Epidermal melanocyte (primary cell): ENCODE measurements at regions not wholly inside any gene's neighbourhood (a gene's known extent, or its start where the extent isn't known, plus 50 kb on each side); places are given as distances from the start of the nearest gene placed in this dataset.
"Not testable (repeated sequence)": the region's sequence is repeated elsewhere in the genome, so short reads cannot be mapped to it uniquely, and the experiment has no call there.

Experiments used
- DNase-seq: peaks from one replicate; pipeline ENCODE4 v3.0.0; 2011; ENCODE audit warnings: low spot score; ENCODE audit not compliant: insufficient read length

DNA sequence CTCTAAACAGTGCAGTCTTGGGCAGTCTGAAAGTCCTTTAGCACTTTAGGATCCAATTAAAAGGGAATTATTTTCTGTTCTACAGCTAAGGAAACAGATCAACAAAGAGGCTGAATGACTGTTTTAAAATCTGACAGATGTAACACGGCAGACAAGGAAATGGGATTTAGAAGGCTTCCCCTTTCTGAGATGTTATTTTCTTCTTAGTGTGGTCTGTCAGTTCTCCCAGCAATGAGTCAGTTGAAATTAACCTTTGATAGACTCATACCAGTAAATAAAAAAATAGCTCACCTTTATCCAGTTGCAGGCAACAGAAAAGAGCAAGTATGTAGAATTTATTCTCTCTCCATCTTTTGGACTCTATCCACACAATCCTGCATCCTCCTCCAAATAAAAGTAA is 98.1 kb downstream of the NEDD1 start:
- no peak for DNase-seq

DNA sequence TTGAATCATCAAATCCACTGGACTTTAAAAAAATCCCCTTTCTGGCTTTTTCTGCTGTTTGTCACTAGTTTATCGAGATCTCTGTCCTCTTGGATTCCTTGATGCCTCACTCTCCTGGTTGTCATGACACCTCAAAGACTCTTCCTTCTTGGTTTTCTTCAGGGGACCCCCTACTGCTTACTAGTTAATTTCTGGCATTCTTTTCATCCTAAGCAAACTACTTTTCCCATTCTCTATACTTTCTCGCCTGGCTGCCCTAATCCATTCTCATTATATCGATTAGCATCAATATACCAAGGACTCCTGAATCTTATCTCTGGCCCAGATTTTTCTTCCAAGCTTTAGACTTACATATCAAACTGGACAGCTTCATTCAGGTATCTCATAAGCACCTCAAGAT is 98.6 kb downstream of the NEDD1 start:
- no peak for DNase-seq

DNA sequence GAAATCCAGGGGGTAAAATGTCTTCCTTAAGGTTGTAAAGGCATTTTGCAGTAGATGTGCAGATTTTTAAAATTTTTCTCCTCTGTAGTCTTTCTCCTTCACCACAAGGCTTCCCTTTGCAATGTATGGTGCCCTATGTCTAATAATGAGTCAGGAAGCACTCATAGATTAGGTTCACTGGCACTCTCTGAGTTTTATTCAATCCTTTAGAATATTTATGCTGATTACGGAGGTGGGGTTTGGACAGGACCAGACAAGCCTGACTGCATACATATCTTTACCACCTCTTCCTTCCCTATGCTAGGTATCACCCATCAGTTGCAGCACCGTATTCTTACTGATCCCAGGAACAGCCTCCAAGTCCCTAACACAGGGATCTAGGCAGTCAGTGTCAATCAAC is 99.5 kb downstream of the NEDD1 start:
- no peak for DNase-seq

DNA sequence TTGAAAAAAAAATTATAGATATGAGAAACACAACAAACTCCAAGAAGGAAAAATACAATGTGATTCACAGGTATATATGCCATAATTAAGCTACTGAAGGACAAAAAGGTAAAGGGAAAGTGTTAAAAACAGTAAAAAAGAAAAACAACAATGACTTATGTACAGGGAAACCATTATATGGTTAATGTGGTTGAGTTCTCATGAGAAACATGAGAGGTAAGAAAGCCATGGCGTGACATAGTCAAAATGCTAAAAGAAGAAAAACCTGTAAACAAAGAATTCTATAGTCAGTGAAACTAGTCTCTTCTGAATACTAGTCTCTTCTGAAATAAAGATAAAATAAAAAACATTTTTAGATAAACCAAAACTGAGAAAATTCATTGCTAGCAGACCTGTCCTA is 109.1 kb downstream of the NEDD1 start:
- no peak for DNase-seq

DNA sequence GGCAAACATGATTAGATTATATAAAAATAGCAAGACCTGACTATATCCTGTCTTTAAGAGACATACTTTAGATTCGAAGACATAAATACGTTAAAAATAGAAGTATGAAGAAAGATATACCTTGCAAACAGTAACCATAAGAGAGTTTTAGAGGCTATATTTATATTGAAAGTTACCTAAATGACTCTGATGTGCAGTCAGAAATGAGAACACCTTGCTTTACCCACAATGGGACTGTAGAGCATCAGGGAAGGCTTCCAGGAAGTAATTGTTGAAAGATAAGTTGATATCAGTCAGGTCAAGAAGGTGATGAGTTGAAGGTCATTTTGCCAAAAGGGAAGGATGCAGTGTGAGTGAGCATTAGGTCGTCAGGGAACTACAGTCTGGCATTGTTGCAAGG is 110.2 kb downstream of the NEDD1 start:
- no peak for DNase-seq

DNA sequence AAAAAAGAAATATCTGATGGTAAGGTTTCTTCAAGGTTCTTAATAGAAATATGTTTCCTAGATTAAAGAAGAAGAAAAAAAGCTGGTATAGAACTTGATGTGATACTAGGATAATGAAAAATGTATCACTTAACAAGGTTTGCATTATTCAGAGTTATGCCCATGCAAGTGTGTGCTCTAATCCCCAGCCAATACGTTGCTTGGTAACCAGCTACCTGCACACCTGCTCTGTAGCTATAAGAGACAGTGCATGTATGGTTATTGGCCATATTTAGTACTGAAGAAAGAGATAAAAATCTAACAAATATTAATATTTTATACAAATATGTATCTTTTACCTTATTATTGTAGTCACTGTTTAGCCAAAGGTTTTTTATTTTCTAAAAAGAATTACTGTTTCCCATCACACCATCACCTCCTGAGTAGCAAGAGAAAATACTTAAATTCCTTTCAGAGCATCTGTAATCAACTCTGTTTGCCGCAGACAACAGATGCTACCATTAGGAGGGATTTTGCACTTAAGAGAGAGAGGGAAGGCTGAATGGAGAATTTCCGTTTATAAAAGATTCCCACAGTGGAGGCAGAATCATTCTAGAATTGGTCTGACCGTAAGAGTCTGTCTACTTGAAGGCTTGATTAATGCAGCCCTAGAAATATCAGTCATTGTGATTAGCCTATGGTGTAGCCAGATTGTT is 115.6 kb downstream of the NEDD1 start:
- no peak for DNase-seq

DNA sequence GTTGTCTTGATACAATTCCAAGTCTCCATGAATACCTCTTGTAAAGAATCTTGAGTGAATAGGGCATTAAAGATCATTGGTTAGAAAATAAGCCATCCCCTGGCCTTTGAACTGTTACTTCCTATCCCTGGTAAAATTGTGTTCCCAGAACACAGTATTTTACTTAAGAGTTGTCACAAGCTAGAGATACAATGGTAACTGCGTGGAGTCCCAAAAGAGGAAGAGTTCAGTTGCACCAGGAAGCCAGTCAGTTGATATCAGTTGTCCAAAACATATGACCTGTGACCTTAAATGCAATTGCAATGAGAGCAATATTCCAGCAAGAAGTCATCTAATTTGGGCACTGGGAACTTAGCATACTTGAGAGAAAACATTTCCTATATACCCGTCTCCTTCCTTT is 117.3 kb downstream of the NEDD1 start:
- DNase-seq: no peak

DNA sequence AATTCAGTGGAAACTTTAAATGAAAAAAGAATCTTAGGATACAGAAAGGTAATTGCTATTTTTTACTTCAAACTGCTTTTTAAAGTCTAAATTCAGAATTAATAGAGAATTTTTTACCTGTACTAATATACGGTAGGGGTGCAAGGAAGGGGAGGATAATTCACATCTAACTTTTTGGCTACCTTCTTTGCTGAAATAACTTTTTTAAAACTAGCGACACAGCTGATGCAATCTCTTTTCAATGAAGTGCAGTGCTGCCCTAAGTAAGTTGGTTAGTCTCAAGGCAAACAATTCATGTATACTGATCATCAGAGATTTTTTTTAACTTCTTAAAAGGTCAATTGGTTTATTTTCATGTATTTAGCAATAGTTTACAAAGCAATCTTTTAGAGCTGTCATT is 119.8 kb downstream of the NEDD1 start:
- DNase-seq: no peak

DNA sequence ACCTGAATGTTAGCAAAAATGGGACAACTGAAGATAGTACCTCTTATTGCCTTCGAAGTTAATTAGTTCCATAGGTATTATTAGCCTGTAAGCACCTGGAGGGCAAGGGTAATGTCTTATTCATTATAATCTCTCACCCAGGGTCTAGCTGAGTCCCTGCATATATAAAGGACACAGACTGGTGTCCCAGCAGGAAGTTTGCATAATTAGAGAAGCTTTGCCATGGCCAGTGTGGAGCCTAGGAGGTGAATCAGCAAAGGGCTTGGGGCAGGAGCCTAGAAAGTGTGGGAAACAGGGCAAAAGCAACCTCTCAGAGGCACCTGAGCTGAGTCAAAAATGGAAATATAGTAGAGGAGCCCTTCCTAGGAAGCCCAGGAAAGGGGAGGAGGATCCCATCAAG is 120.4 kb downstream of the NEDD1 start:
- no peak for DNase-seq

DNA sequence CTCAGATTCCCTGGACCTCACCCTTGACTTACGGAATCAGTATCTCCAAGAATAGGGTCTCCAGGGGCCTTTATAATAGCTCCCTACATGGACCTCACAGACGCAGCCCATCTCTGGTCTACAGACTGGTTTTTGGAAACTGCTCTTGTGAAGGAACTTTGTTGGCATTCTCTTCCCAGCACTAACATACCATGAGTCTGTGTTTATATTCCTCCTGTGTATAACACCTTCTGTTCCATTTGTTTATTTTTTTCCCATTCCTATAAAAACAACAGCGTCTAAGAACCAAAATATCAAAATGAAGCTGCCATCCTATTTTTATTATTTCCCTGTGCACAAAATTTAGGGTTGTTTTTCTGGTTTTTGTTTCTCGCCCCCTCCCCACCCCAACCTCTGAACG is 131.1 kb downstream of the NEDD1 start:
- DNase-seq: no peak

DNA sequence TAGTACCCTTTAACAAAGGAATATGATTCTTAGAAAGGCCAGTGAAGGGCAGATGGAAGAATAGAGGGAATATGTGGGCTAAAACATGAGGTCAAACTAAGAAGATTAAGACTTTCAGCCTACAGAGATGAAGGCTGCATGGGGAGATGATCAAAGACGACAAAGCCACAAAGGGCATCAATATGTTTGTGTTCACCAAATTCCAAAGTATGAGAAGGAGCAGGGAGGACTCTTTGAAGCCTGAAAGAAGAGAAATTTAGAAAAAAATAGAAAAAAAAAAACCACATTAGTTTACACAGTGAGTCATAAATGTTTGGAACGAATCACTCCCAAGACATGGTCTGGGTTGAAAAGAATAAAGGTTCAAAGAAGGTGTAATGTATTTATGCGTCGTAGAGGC is 131.8 kb downstream of the NEDD1 start:
- no peak for DNase-seq

DNA sequence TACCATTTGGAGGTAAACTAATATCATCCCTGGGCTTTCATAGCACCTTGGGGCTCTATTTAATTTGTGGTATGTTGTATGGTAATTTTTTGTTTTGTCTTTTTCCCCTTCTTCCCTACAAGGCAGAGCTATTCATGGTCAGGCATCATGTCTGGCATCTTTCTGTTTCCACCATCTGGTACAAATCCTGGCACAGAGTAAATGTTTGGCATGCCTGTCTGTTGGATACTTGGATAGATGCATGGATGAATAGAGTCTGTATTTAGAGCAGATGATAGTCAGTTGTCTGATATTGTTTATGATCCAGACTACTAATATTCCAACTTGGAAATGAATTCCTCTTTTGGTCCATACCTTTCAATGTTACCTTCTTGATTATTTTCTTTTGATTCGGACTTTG is 139.8 kb downstream of the NEDD1 start:
- no peak for DNase-seq

DNA sequence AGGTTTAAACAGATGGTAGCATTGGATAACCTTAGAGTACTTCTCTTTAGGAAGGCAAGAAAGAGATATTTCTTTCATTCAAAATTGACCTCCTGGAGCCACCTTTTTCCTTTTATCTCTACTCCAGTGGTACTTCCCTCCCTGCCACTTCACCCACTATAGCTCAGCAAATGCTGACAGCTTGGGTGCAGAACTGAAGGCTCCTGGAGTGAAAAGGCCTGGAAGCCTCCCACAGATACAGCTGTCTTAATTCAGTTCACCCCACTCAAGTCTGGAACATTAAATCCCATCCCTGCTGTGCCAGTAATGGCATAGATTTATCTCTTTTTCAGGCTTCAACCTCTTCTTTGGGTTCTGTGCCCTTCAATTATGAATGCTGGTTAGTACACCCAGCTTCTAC is 140.3 kb downstream of the NEDD1 start:
- DNase-seq: no peak

DNA sequence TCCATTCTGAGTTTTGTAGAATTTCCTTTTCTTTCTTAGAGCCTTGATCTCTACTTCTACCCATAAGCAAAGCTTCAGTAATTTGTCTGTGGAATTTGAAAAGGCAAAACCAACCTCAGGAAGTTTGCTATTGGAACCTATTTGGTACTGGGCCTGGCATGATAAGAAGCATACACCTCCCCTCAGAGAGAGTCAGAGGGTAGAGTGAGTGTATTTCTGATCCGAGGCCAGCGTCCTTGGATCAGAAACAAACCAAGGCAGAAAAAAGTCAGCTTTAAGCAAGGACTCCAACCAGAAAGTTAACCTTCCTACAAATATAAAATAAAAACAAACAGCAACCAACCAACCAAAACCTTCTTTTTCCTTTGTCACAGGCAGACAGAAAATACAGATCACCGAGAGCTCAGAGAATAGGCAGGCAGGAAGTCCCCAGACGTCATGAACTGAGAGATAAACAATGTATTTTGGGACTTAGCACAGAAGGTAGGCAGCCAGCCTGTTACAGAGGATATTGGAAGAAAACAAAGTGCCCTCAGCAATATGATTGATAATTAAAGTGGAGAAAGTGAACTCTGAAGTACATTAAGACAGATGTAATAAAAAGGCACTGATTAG is 141.5 kb downstream of the NEDD1 start:
- DNase-seq: no peak

DNA sequence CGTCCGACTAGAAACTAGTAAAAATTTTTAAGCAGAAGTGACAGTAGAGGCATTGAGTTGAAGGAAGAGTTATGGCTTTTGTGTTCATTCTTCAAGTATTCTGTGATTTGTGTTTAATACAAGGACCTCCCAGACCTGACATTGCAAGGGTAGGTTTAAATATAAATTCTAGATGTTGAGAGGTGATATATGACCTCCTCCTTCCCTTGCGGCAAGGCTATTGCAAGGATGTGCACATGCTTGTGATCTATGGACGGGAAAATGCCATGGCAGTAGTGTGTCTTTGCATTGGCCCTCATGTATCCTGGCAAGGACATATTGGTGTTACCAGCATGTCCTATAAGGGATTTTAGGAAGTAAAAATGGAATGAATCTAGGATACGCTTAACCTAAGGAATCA is 143.5 kb downstream of the NEDD1 start:
- no peak for DNase-seq

DNA sequence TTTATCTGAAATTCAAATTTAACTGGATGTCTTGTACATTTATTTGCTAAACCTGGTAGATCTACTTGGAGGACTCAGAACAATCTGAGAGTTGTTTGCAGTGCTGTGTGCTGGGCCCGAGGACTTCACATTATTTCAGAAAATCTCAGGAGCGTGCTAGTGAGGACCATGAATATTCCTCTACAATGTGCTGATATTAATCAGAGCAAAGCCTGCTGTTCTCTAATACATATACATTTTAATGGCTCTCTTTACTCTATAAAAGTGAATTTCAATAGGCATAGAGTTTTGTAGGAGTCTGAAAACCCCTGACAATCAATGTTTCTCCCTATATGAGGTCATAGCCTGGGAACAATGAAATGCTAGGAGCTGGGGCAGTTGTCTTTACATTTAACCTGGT is 144.3 kb downstream of the NEDD1 start:
- DNase-seq: no peak

DNA sequence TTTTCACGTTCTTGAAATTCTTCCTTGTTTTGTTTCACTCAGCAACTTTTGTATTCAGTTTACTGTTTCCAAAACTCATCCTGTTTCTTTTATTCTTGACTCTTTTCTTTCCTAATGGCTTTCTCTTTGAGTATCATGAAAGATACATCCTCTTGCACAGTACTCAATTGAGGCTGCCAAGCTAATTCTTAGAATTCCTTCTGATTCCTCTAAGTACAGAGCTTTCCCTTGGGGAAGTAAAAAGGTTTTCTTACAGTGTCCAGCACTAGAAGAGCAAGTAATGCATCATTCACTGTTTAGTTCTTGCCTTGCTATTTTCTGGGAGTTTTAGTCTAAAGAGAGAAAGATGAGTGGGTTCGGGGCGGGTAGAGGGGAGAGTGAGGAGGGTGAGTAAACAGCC is 154.1 kb downstream of the NEDD1 start:
- DNase-seq: no peak

DNA sequence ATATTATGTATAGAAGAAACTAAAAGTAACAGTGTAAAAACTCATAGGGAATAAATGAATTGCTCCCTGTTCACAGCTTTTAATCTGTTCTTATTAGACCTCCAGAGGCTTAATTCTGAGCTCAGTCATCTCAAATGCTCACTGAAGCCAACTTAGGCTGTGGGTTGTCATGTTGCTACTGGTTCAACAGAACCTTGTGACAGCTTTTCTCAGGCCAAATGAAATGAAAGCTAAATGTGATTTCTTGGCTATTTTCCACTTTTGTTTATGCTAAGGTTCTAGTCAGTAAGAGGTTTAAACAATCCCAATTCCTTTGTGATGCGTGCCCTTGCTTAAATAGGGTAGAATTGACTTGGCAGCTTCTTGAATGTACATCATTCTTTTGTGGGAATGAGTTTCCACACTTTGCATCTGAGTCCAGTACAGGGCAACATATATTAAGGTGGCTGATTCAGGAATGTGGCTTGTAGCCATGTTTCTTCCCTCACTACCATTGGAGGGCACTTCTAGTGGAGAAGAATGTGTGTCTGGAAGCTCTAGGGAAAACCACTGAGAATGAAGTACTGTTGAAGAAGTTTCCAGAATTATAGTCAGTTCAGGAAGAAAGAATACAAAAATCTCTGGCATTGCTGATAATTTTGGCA is 156.4 kb downstream of the NEDD1 start:
- DNase-seq: no peak

DNA sequence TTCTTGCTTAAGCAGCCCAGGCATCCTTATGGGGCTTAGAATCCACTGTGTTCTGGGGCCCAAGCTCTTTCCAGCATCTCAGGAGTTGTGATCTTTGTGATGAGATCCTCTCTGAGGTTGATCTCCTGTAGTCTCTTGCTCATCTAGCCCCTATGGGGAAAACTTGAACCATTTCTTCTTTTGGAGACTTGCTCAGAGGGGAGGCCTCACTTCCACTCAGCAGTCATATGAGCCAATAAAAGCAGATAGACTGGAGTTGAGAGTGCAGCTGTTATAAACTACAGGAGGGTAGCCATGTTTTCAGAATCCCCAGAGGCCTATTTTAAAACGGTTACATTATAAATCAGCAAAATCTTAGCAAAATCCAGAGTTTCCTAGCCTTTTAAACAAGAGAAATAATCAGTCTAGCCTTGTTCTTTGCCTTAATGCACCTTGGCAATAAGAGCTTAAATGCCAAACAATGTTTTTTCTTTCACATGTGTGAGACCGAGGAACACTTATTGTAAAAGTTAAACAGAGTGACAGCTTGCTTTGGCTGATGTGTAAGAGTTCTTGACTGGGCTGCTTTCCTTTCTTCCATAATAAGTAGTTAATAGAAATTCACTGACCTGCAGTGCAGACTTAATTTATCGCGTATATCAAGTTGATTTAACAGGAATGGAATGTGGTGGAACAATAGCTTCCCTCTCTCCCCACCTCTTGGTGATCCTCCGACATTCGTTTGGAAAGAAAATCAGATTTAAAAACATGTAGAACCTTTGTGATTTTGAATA is 168.3 kb downstream of the NEDD1 start:
- no peak for DNase-seq

DNA sequence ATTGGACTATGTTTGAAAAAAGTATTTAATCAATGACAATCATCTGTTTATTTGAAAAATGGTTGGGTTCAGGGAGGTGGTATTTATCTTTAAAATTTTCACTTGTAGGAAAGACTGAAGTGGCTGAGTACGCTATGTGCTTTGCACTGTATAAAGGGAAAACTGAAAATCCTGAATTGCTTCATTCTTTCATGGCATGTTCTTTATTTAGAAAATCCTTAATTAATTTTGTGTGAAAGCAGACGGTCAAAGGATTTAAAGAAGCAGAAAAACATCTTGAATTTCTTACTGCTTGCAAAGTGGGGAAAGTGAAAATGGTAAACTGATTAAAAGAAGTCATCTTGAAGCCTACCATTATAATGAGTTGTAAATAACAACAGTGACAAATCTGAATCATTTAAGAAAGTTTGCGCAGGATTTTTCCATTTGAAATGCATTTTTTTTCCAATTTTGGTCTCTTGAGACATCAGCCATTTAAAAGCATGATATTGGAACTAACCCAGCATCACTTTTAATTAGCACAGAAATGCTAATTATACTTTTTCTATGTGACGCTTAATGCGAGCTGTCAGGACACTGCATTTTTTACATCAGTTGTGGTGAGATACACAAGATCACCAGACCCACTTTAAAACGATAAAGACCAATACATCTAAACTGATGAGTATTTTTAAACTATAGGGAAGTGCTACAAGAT is 169.0 kb downstream of the NEDD1 start:
- DNase-seq: no peak

DNA sequence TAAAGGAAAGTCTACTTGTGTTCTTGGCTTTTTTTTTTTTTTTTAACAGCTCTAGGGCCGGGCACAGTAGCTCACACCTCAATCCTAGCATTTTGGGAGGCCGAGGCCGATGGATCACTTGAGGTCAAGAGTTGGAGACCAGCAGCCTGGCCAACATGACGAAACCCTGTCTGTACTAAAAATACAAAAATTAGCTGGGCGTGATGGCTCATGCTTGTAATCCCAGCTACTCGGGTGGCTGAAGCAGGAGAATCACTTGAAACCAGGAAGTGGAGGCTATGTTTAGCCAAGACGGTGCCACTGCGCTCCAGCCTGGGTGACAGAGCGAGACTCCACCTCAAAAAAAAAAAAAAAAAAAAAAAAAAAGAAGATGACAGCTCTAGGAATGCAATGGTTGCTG is 169.9 kb downstream of the NEDD1 start:
- not testable (repeated sequence) for DNase-seq

DNA sequence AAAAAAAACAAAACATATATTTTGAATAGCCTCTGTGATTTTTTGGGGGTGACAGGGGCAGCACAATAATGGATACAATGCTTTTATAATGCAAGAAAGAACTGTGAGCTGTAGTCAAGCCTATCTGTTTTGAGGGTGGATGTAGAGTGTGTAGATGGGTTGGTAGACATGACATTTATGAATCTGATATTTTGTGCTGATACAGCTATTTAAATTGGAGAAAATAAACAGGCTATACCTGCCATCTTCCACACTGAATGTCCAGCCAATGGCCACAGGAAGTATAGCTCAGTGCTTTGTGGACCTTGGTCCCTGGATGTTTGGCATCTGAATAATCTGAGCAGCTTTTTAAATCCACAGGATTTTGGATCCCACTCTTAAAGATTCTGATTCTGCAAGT is 175.0 kb downstream of the NEDD1 start:
- DNase-seq: no peak
